Spleen (tissue), 3 donors: ENCODE measurements at regions not wholly inside any gene's neighbourhood (a gene's known extent, or its start where the extent isn't known, plus 50 kb on each side); places are given as distances from the start of the nearest gene placed in this dataset.

Source experiments
- POLR2A ChIP-seq, 3 donors: fragments of 450-650 bp; IDR thresholded peaks; one replicate each; pipeline ENCODE4 v1.5.1; 2017; ENCODE audit warnings: antibody characterized with exemption in 3 of 3, mild to moderate bottlenecking in 1 of 3
- POLR2AphosphoS5 ChIP-seq, 3 donors: sonication (generic); formaldehyde crosslinking; IDR thresholded peaks; one replicate each; pipeline ENCODE4 v1.5.1; 2017; ENCODE audit warnings: antibody characterized with exemption in 3 of 3

- TF ChIP-seq POLR2A (IDR thresholded peaks at IDR 0.05) (no peak), POLR2AphosphoS5 (IDR thresholded peaks at IDR 0.05) (no peak)
Observed at GRCh38 chr13:65064967-65065366, 2165.2 kb downstream of the PCDH9 start.
